IPS-18c (cell line): ENCODE measurements at regions not wholly inside any gene's neighbourhood (a gene's known extent, or its start where the extent isn't known, plus 50 kb on each side); places are given as distances from the start of the nearest gene placed in this dataset.

Experiments
- H3K4me3 ChIP-seq: 2 replicates; pipeline ENCODE4 v1.7.0; 2013; ENCODE audit warnings: low read depth, mild to moderate bottlenecking, low read length, moderate library complexity; ENCODE audit not compliant: insufficient read depth
- H3K9me3 ChIP-seq: one replicate; pipeline ENCODE4 v1.6.1; 2013; ENCODE audit warnings: mild to moderate bottlenecking, low read length, moderate library complexity; ENCODE audit not compliant: control insufficient read depth, insufficient read depth

- Histone ChIP-seq H3K9me3 (peaks cover 31% of the 10 kb centered on the region), H3K4me3 (no peak overlapping the region)
Observed at GRCh38 chr16:35746963-35747657, 2287.7 kb downstream of the TP53TG3F start.

DNA sequence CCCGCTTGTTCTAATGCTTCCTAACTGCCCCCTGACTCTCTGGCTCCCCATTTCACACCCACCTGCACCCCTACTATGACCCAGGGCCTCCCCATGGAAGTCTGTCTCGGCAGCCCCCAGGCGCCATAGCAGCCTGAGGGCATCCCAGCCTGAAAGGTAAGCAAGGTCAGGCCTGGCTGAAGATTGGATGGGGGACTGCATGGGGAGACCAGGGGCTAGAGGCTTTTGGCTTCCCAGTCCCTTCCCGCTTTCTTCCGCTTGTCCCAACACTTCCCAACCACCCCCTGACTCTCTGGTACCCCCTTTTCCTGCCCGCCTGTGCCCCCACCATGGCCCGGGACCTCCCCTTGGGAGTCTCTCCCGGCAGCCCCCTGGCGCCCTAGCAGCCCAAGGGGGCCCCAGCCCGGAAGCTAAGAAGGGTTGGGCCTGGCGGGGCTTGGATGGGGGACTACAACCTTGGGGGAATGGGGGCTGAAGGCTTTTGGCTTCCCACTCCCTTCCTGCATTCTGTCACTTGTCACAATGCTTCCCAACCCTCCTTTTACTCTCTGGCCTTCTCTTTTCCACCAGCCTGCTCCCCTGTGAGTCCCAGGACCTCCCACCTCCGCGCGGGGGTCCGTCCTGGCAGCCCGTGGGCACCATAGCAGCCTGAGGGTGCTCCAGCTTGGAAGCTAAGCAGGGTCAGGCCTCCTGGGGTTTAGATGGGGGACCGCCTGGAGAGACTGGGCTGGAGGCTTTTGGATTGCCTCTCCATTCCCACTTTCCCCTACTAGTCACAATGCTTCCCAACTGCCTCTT, 2288.4 kb downstream of the TP53TG3F start:
- H3K9me3 ChIP-seq, result peaks cover 32% of the 10 kb centered on the region

DNA sequence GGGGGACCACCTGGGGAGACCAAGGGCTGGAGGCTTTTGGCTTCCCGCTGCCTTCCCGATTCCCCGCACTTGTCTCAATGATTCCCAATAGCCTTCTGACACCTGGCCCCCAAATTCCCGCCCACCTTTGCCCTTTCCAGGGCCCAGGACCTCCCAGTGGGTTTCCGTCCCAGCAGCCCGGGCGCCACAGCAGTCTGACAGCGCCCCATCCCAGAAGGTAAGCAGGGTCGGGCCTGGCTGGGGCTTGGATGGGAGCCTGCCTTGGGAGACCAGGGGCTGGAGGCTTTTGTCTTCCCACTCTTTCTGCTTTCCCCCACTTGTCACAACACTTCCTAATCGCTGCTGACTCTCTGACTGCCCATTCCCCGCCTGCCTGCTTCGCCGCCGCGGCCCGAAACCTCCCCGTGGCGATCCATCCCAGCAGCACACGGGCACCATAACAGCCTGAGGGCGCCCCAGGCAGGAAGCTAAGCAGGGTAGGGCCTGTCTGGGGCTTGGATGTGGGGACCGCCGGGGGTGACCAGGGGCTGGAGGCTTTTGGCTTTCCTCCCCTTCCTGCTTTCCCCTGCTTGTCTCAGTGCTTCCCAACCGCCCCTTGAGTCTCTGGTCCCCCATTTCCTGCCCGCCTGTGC, 2289.3 kb downstream of the TP53TG3F start:
- Histone ChIP-seq H3K9me3 (peaks cover 36% of the 10 kb centered on the region), H3K4me3 (no peak overlapping the region)

More for the DNA sequence above, 2288.4 kb downstream of the TP53TG3F start:
- H3K4me3 ChIP-seq, result no peak overlapping the region

DNA sequence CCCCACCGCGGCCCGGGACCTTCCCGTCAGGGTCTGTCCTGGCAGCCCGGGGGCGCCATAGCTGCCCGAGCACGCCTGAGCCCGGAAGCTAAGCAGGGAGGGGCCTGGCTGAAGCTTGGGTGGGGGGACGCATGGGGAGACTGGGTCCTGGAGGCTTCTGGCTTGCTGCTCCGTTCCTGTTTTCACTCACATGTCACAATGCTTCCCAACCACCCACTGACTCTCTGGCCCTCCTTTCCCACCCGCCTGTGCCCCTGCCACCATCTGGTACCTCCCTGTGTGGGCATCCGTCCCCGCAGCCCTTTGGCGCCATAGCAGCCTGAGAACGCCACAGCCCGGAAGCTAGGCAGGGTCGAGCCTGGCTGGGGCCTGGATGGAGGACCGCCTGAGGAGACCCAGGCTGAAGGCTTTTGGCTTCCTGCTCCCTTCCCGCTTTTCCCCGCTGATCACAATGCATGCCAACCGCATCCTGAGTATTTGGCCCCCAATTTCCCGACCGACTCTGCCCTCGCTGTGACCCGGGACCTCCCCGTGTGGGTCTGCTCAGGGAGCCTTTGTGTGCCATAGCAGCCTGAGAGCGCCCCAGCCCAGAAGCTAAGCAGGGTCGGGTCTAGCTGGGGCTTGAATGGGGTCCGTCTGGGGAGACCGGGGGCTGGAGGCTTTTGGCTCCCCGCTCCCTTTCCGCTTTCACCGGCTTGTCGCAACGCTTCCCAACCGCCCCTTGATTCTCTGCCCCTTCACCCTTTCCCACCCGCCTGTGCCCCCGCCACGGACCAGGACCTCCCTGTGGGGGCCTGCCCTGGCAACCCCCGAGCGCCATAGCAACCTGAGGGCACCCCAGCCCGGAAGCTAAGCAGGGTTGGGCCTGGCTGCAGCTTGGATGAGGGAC, 2290.1 kb downstream of the TP53TG3F start:
- H3K9me3 ChIP-seq, result peaks cover 43% of the 10 kb centered on the region
- no peak overlapping the region for H3K4me3 ChIP-seq

GRCh38 chr16:35750157-35750689, 2290.8 kb downstream of the TP53TG3F start:
- Histone ChIP-seq H3K9me3 (peaks cover 47% of the 10 kb centered on the region), H3K4me3 (no peak overlapping the region)

DNA sequence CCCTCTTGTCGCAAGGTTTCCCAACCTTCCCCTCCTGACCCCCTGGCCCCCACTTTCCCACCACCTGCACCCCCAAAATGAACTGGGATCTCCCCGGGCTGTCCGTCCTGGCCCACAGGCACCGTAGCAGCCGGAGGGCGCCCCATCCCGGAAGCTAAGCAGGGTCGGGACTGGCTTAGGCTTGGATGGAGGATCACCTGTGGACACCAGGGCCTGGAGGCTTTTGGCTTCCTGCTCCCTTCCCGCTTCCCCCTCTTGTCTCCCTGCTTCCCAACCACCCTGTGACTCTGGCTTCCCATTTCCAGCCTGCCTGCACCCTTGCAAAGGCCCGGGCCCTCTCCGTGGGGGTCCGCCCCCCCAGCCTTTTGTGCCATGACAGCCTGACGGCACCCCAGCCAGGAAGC, 2291.3 kb downstream of the TP53TG3F start:
- Histone ChIP-seq H3K9me3 (peaks cover 48% of the 10 kb centered on the region), H3K4me3 (no peak overlapping the region)

- Histone ChIP-seq H3K4me3 (no peak overlapping the region), H3K9me3 (peaks cover 48% of the 10 kb centered on the region)
Observed at GRCh38 chr16:35751191-35751941, 2292.0 kb downstream of the TP53TG3F start.

- peaks cover 46% of the 10 kb centered on the region for H3K9me3 ChIP-seq
- no peak overlapping the region for H3K4me3 ChIP-seq
Observed at GRCh38 chr16:35752012-35752772, 2292.8 kb downstream of the TP53TG3F start.

DNA sequence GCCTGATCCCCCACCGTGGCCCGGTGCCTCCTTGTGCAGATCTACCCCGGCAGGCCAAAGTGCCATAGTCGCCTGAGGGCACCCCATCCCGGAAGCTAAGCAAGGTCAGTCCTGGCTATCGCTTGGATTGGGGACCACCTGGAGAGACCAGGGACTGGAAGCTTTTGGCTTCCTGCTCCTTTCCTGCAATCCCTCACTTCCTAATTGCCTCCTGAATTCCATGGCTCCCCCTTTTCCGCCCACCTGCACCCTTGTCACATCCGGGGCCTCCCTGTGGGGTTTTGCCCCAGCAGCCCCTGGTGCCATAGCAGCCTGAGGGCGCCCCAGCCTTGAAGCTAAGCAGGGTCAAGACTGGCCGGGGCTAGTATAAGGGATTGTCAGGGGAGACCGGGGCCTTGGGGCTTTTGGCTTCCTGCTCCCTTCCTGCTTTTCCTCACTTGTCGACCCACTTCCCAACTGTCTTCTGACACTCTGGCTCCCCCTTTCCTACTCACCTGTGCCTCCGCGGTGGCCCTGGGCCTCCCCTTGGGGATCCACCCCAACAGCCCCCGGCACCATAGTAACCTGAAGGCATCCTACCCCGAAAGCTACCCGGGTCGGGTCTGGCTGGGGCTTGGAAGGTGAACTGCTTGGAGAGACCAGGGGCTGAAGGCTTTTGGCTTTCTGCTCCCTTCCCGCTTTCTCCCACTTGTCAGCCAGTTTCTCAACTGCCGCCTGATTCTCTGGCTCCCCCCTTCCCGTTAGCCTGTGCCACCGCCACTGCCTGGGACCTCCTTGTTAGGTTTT, 2293.6 kb downstream of the TP53TG3F start:
- Histone ChIP-seq H3K4me3 (no peak overlapping the region; the same call in 1 of the 2 replicates), H3K9me3 (peaks cover 43% of the 10 kb centered on the region)

DNA sequence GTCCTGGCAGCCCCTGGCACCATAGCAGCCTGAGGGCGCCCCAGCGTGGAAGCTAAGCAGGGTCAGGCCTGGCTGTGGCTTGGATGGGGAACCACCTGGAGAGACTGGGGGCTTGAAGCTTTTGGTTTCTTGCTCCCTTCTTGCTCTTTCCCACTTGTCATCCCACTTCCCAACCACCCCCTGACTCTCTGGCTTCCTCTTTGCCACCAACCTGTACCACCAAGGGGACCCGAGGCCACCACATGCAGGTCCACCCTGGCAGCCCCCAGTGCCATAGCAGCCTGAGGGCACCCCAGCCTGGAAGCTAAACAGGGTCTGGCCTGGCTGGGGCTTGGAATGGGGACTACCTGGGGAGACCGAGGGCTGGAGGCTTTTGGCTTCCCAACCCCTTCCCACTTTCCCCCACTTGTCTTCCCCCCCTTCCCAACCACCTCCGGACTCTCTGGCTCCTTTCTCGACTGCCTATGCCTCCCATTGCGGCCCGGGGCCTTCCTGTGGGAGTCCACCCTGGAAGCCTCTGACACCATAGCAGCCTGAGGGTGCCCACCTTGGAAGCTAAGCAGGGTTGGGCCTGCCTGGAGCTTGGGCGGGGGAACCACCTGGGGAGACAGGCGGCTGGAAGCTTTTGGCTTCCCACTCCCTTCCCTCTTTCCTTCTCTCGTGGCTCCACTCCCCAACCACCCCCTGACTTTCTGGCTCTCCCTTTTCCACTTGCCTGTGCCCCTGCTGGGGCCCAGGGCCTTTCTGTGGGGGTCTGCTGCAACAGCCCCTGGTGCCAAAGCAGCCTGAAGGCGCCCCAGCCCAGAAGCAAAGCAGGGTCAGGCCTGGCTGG, 2294.4 kb downstream of the TP53TG3F start:
- peaks cover 43% of the 10 kb centered on the region for H3K9me3 ChIP-seq
- no peak overlapping the region; the same call in 1 of the 2 replicates for H3K4me3 ChIP-seq

DNA sequence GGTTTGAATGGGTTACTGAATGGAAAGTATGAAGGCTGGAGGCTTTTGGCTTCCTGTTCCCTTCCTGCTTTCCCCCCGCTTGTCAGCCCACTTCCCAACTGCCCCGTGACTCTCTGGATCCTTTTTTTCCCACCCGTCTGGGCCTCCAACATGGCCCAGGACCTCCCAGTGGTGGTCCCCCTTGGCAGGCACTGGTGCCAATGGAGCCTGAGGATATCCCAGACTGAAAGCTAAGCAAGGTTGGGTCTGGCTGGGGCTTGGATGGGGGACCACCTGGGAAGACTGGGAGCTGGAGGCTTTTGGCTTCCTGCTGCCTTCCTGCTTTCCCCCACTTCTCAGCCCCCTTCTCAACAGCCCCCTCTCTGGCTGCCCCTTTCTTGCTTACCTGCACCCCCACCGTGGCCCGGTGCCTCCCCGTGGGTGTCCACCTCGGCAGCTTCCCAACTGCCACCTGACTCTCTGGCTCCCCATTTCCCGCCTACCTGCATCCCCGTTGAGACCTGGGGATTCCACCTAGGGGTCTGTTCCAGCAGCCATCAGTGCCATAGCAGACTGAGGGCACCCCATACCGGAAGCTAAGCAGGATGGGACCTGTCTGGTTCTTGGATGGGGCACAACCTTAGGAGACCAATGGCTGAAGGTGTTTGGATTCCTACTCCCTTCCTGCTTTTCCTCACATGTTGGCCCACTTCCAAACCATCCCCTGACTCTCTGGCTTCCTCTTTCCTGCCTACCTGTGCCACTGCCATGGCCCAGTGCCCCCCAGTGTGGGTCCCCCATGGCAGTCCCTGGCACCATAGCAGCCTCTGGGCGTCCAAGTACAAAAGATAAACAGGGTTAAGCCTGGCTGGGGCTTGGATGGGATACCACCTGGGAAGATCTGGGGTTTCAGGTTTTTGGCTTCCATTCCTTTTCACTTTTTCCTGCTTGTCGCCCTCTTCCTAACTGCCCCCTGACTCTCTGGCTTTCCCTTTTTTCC, 2295.3 kb downstream of the TP53TG3F start:
- peak overlapping the region; percentile 31; the same call in 1 of the 2 replicates for H3K4me3 ChIP-seq
- peaks cover 36% of the 10 kb centered on the region for H3K9me3 ChIP-seq

GRCh38 chr16:35788381-35788780, 2329.0 kb downstream of the TP53TG3F start:
- H3K9me3 ChIP-seq, result peaks cover 53% of the 10 kb centered on the region
- H3K4me3 ChIP-seq, result no peak overlapping the region; the same call in 1 of the 2 replicates
